ENCODE measurements at regions not wholly inside any gene's neighbourhood (a gene's known extent, or its start where the extent isn't known, plus 50 kb on each side); places are given as distances from the start of the nearest gene placed in this dataset.

GRCh38 chr9:16246785-16247184 is 623.7 kb downstream of the BNC2 start:
- DNase-seq = no peak

GRCh38 chr9:16247188-16247875 is 623.1 kb downstream of the BNC2 start:
- no peak for DNase-seq

- DNase-seq = no peak
Measured at GRCh38 chr9:16248822-16249221, 621.6 kb downstream of the BNC2 start.

GRCh38 chr9:16252616-16253015 is 617.9 kb downstream of the BNC2 start:
- no peak for DNase-seq

GRCh38 chr9:16254674-16255073 is 615.8 kb downstream of the BNC2 start:
- DNase-seq = no peak

GRCh38 chr9:16255217-16255616 is 615.3 kb downstream of the BNC2 start:
- no peak for DNase-seq

- no peak for DNase-seq
Measured at GRCh38 chr9:16257604-16258003, 612.9 kb downstream of the BNC2 start.

GRCh38 chr9:16258191-16258590 is 612.3 kb downstream of the BNC2 start:
- no peak for DNase-seq

GRCh38 chr9:16258708-16259107 is 611.8 kb downstream of the BNC2 start:
- DNase-seq = no peak

- DNase-seq = peak in 1 of 2 experiments; percentile 43
Measured at GRCh38 chr9:16262477-16263261, 607.8 kb downstream of the BNC2 start.

GRCh38 chr9:16265688-16266087 is 604.8 kb downstream of the BNC2 start:
- DNase-seq = no peak

GRCh38 chr9:16266648-16267276 is 603.7 kb downstream of the BNC2 start:
- no peak for DNase-seq

- no peak for DNase-seq
Measured at GRCh38 chr9:16267281-16268066, 603.0 kb downstream of the BNC2 start.

GRCh38 chr9:16268067-16268881 is 602.2 kb downstream of the BNC2 start:
- DNase-seq = no peak

- DNase-seq = no peak
Measured at GRCh38 chr9:16271967-16272366, 598.5 kb downstream of the BNC2 start.

- no peak for DNase-seq
Measured at GRCh38 chr9:16272776-16273175, 597.7 kb downstream of the BNC2 start.

- no peak for DNase-seq
Measured at GRCh38 chr9:16275795-16276624, 594.5 kb downstream of the BNC2 start.

- no peak for DNase-seq
Measured at GRCh38 chr9:16276866-16277265, 593.6 kb downstream of the BNC2 start.

- DNase-seq = no peak
Measured at GRCh38 chr9:16277471-16277960, 593.0 kb downstream of the BNC2 start.

- no peak for DNase-seq
Measured at GRCh38 chr9:16278326-16278999, 592.0 kb downstream of the BNC2 start.

GRCh38 chr9:16281707-16282106 is 588.8 kb downstream of the BNC2 start:
- no peak for DNase-seq
